ENCODE measurements at regions not wholly inside any gene's neighbourhood (a gene's known extent, or its start where the extent isn't known, plus 50 kb on each side); places are given as distances from the start of the nearest gene placed in this dataset.

GRCh38 chr18:51649796-51650195 is 452.3 kb upstream of the MEX3C start:
- Histone ChIP-seq H3K36me3 (no peaks in the 10 kb centered on the region), H3K27me3 (peaks cover 0 to 11% of the 10 kb centered on the region in 2 donors), H3K4me1 (no peaks in the 10 kb centered on the region), H3K27ac (no peak overlapping the region), H3K9me3 (no peaks in the 10 kb centered on the region), H3K4me3 (no peak overlapping the region)
- intact Hi-C loops (cut with DNase I), result no loop called here
- DNase-seq (no peak), ATAC-seq (no peak)
- no peak for TF ChIP-seq CTCF (IDR thresholded peaks at IDR 0.05)

- Histone ChIP-seq H3K4me1 (no peaks in the 10 kb centered on the region), H3K27ac (no peak overlapping the region), H3K36me3 (no peaks in the 10 kb centered on the region), H3K4me3 (no peak overlapping the region), H3K27me3 (peaks cover 0 to 13% of the 10 kb centered on the region in 2 donors), H3K9me3 (no peaks in the 10 kb centered on the region)
- DNase-seq, result no peak
- intact Hi-C loops (cut with DNase I), result no loop called here
- ATAC-seq, result no peak
- TF ChIP-seq CTCF (IDR thresholded peaks at IDR 0.05), result no peak
Observed at GRCh38 chr18:51651761-51652160, 454.3 kb upstream of the MEX3C start.

- intact Hi-C loops (cut with DNase I), result no loop called here
- no peak for TF ChIP-seq CTCF (IDR thresholded peaks at IDR 0.05)
- no peak for ATAC-seq
Observed at GRCh38 chr18:51653507-51654213, 456.2 kb upstream of the MEX3C start.

GRCh38 chr18:51654488-51655326 is 457.2 kb upstream of the MEX3C start:
- intact Hi-C loops (cut with DNase I), result no loop called here
- no peak for TF ChIP-seq CTCF (IDR thresholded peaks at IDR 0.05)

More at GRCh38 chr18:51653507-51654213, 456.2 kb upstream of the MEX3C start:
- no peaks in the 10 kb centered on the region for H3K4me1 ChIP-seq
- H3K4me3 ChIP-seq, result no peak overlapping the region
- peaks cover 0 to 16% of the 10 kb centered on the region in 2 donors for H3K27me3 ChIP-seq
- H3K27ac ChIP-seq, result no peak overlapping the region
- no peaks in the 10 kb centered on the region for H3K36me3 ChIP-seq
- no peak for DNase-seq
- H3K9me3 ChIP-seq, result no peaks in the 10 kb centered on the region

GRCh38 chr18:51655327-51655698 is 457.8 kb upstream of the MEX3C start:
- H3K27ac ChIP-seq, result no peak overlapping the region
- peaks cover 0 to 16% of the 10 kb centered on the region in 2 donors for H3K27me3 ChIP-seq
- no peaks in the 10 kb centered on the region for H3K9me3 ChIP-seq
- no peak for DNase-seq
- no peak for ATAC-seq
- no peaks in the 10 kb centered on the region for H3K36me3 ChIP-seq
- no peak overlapping the region for H3K4me3 ChIP-seq
- no peaks in the 10 kb centered on the region for H3K4me1 ChIP-seq
- TF ChIP-seq CTCF (IDR thresholded peaks at IDR 0.05), result no peak
- intact Hi-C loops (cut with DNase I), result no loop called here

More at GRCh38 chr18:51654488-51655326, 457.2 kb upstream of the MEX3C start:
- DNase-seq (no peak), ATAC-seq (no peak)
- Histone ChIP-seq H3K27ac (no peak overlapping the region), H3K4me3 (no peak overlapping the region), H3K36me3 (no peaks in the 10 kb centered on the region), H3K4me1 (no peaks in the 10 kb centered on the region), H3K27me3 (peaks cover 0 to 16% of the 10 kb centered on the region in 2 donors), H3K9me3 (no peaks in the 10 kb centered on the region)
